GM12892 (cell line): ENCODE measurements at regions not wholly inside any gene's neighbourhood (a gene's known extent, or its start where the extent isn't known, plus 50 kb on each side); places are given as distances from the start of the nearest gene placed in this dataset.

Experiments used
- POLR2A ChIP-seq: IDR thresholded peaks from 2 replicates; pipeline ENCODE4 v1.6.1; 2011; ENCODE audit warnings: low read depth, low read length, control low read depth
- POLR2AphosphoS5 ChIP-seq: IDR thresholded peaks from 2 replicates; pipeline ENCODE4 v1.6.1; 2011; ENCODE audit warnings: low read depth, low read length, control low read depth
- TAF1 ChIP-seq: IDR thresholded peaks from 2 replicates; pipeline ENCODE4 v1.6.1; 2011; ENCODE audit warnings: low read depth, mild to moderate bottlenecking, control low read depth, low read length, borderline replicate concordance

- TF ChIP-seq POLR2A, result no peak
- no peak for TF ChIP-seq POLR2AphosphoS5
- TF ChIP-seq TAF1, result no peak
Observed at GRCh38 chr20:40805592-40805991, 116.6 kb upstream of the MAFB start.
